GM12878 (cell line): ENCODE measurements at regions not wholly inside any gene's neighbourhood (a gene's known extent, or its start where the extent isn't known, plus 50 kb on each side); places are given as distances from the start of the nearest gene placed in this dataset.

ENCODE experiments used
- ATAC-seq: fragments of 200-7000 bp; cut with Tn5 transposase; 3 replicates; pipeline ENCODE4 v1.9.1; 2020; ENCODE audit warnings: mild to moderate bottlenecking, moderate library complexity
- BruUV-seq: library from RNA; stranded (reverse); fragments of 400-500 nt; replicated peaks from 2 replicates; lab custom pipeline; 2021; lab: Mats Ljungman, UMichigan
- CTCF ChIA-PET: fragments of 300-600 bp; sonication (Branson Sonifier 250); formaldehyde crosslinking; extraction: SDS; loops from one replicate; lab custom pipeline; 2021; ENCODE audit warnings: inconsistent platforms; lab: Yijun Ruan, JAX
- POLR2A ChIA-PET: fragments of 350-600 bp; formaldehyde crosslinking; extraction: SDS; loops from one replicate; lab custom pipeline; 2021; ENCODE audit warnings: inconsistent platforms; lab: Charles Lee
- RAD21 ChIA-PET: fragments of 300-600 bp; sonication (Branson Sonifier 250); formaldehyde crosslinking; loops from one replicate; lab custom pipeline; 2023; ENCODE audit warnings: antibody characterized with exemption; ENCODE audit not compliant: unreplicated experiment; lab: Charles Lee
- SMC1A ChIA-PET: fragments of 300-600 bp; sonication (Branson Sonifier 250); formaldehyde crosslinking; loops from one replicate; lab custom pipeline; 2023; ENCODE audit not compliant: unreplicated experiment, uncharacterized antibody; lab: Charles Lee
- DNase-seq: peaks from one replicate; pipeline ENCODE4 v3.0.0-alpha.2; 2011; ENCODE audit warnings: low read depth, low spot score
- FAIRE-seq: peaks from 3 replicates; lab custom pipeline; 2011; peaks lifted over from hg19 to GRCh38; lab: Jason Lieb, UNC
- H2AFZ ChIP-seq: 2 replicates; pipeline ENCODE4 v1.6.0; 2011; ENCODE audit warnings: low read depth, low read length, control low read depth; ENCODE audit not compliant: control insufficient read depth
- H3K27ac ChIP-seq: 2 replicates; pipeline ENCODE4 v1.5.1; 2011; ENCODE audit warnings: control low read depth; ENCODE audit not compliant: control insufficient read depth, insufficient read depth
- H3K27me3 ChIP-seq, 2 experiments: replicated peaks in 1 of 2; 2 replicates each; pipeline versions ENCODE4 v1.6.0 to v1.6.1; 2011; ENCODE audit warnings: low read length in 1 of 2; ENCODE audit not compliant: control insufficient read depth in 2 of 2, insufficient read depth in 2 of 2
- H3K36me3 ChIP-seq, 2 experiments: 2 replicates each; pipeline ENCODE4 v1.5.1; 2011; ENCODE audit warnings: low read length in 1 of 2; ENCODE audit not compliant: control insufficient read depth in 2 of 2, insufficient read depth in 2 of 2
- H3K4me1 ChIP-seq: 2 replicates; pipeline ENCODE4 v1.6.1; 2011; ENCODE audit warnings: mild to moderate bottlenecking, low read length, moderate library complexity, mixed read lengths; ENCODE audit not compliant: control insufficient read depth, insufficient read depth
- H3K4me2 ChIP-seq: 2 replicates; pipeline ENCODE4 v1.6.0; 2011; ENCODE audit warnings: control low read depth; ENCODE audit not compliant: control insufficient read depth, insufficient read depth
- H3K4me3 ChIP-seq: fragments of 200-600 bp; sonication (generic); 2 replicates; pipeline ENCODE4 v1.5.1; 2016
- H3K79me2 ChIP-seq: 2 replicates; pipeline ENCODE4 v1.6.0; 2011; ENCODE audit warnings: low read length; ENCODE audit not compliant: control insufficient read depth, insufficient read depth
- H3K9ac ChIP-seq: 2 replicates; pipeline ENCODE4 v1.8.0; 2011; ENCODE audit warnings: low read length, control low read depth, mixed read lengths; ENCODE audit not compliant: control insufficient read depth, insufficient read depth
- H3K9me3 ChIP-seq: replicated peaks from 3 replicates; pipeline ENCODE4 v1.5.1; 2011; ENCODE audit warnings: mild to moderate bottlenecking, low read length; ENCODE audit not compliant: control insufficient read depth, insufficient read depth
- H4K20me1 ChIP-seq: 2 replicates; pipeline ENCODE4 v1.6.0; 2011; ENCODE audit not compliant: control insufficient read depth, insufficient read depth
- BCL11A ChIP-seq: IDR thresholded peaks from 2 replicates; pipeline ENCODE4 v1.6.1; 2011; ENCODE audit warnings: low read depth, low read length
- CBX5 ChIP-seq: sonication (generic); IDR thresholded peaks from 2 replicates; pipeline ENCODE4 v1.6.1; 2016; ENCODE audit warnings: low read depth, moderate library complexity, mild to moderate bottlenecking, inconsistent platforms
- EED ChIP-seq: sonication (generic); IDR thresholded peaks from 2 replicates; pipeline ENCODE4 v1.6.1; 2016; ENCODE audit warnings: antibody characterized with exemption, low read depth
- ESRRA ChIP-seq: IDR thresholded peaks from 2 replicates; pipeline ENCODE4 v1.6.1; 2012; ENCODE audit warnings: mild to moderate bottlenecking, low read length, improper control_type of control experiment
- MTA2 ChIP-seq: fragments of 450-650 bp; IDR thresholded peaks from 2 replicates; pipeline ENCODE4 v1.6.1; 2016; ENCODE audit warnings: low read depth, mild to moderate bottlenecking, moderate library complexity
- NRF1 ChIP-seq: conservative IDR thresholded peaks from 2 replicates; pipeline ENCODE4 v1.6.1; 2011; ENCODE audit warnings: mild to moderate bottlenecking, low read depth, low read length, improper control_type of control experiment
- PAX5 ChIP-seq: IDR thresholded peaks from 2 replicates; pipeline ENCODE4 v1.6.1; 2011; ENCODE audit warnings: low read depth, low read length, borderline replicate concordance
- SUPT20H ChIP-seq: IDR thresholded peaks from 2 replicates; pipeline ENCODE4 v1.6.1; 2011; ENCODE audit warnings: low read depth, mild to moderate bottlenecking, low read length, moderate library complexity, borderline replicate concordance; ENCODE audit not compliant: control insufficient read depth
- WGBS: methylation state at CpG from one replicate; pipeline ENCODE4 v1.1.6; 2016; ENCODE audit warnings: low lambda C conversion rate; ENCODE audit not compliant: insufficient replicate concordance, insufficient coverage; ENCODE audit errors: missing lambda C conversion rate; 5-methylcytosine and 5-hydroxymethylcytosine counted together
- in situ Hi-C: fragments of 300-500 bp; cut with MboI; formaldehyde crosslinking; loops from 9 replicates; pipeline ENCODE4 v1.14.3; 2018; ENCODE audit warnings: mixed read lengths
- intact Hi-C: fragments of 100-400 bp; cut with micrococcal nuclease; formaldehyde crosslinking; loops from one replicate; pipeline ENCODE4 v1.14.2; 2022; ENCODE audit not compliant: unreplicated experiment
- TF ChIP-seq, protein P1 (sequence below): IDR thresholded peaks from 2 replicates; pipeline ENCODE4 v1.6.1; 2012; ENCODE audit warnings: low read depth, low read length, improper control_type of control experiment

- TF ChIP-seq BCL11A (no peak), SUPT20H (no peak), PAX5 (no peak)
- TF ChIP-seq, protein P1, sequence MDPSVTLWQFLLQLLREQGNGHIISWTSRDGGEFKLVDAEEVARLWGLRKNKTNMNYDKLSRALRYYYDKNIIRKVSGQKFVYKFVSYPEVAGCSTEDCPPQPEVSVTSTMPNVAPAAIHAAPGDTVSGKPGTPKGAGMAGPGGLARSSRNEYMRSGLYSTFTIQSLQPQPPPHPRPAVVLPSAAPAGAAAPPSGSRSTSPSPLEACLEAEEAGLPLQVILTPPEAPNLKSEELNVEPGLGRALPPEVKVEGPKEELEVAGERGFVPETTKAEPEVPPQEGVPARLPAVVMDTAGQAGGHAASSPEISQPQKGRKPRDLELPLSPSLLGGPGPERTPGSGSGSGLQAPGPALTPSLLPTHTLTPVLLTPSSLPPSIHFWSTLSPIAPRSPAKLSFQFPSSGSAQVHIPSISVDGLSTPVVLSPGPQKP, result no peak
These were observed 202.2 kb upstream of the CTNNB1 start (continued) for GRCh38 chr3:40996827-40997710.

GRCh38 chr3:40997711-40998519 lies 201.4 kb upstream of the CTNNB1 start:
- H3K9ac ChIP-seq, result no peak overlapping the region
- ChIA-PET POLR2A (interaction anchor here (0.7 kb wide), 1 partner anchor 21 kb away, joined by 9 read pairs; no protein-coding TSS in a partner anchor), CTCF (no interaction called here), RAD21 (no interaction called here), SMC1A (no interaction called here)
- DNase-seq, result no peak
- H4K20me1 ChIP-seq, result no peaks in the 10 kb centered on the region
- H3K4me1 ChIP-seq, result no peaks in the 10 kb centered on the region
- 55% methylated on average over 14 of the region's 15 CpGs for WGBS
- in situ Hi-C loops, result no loop called here
- no peaks in the 10 kb centered on the region; a peak in 1 of 4 replicates for H3K27me3 ChIP-seq
- no TSS peak for BruUV-seq
- H3K27ac ChIP-seq, result no peak overlapping the region
- no peak overlapping the region for H2AFZ ChIP-seq
- intact Hi-C loops, result no loop called here
- no peak for FAIRE-seq
- no peaks in the 10 kb centered on the region for H3K9me3 ChIP-seq
- no peak overlapping the region for H3K4me2 ChIP-seq
- ATAC-seq, result no peak
- no peak overlapping the region for H3K4me3 ChIP-seq
- no peaks in the 10 kb centered on the region for H3K36me3 ChIP-seq
- TF ChIP-seq NRF1 (no peak), EED (no peak), MTA2 (no peak), CBX5 (no peak), ESRRA (no peak)
- no peaks in the 10 kb centered on the region for H3K79me2 ChIP-seq
